MCF 10A (cell line): ENCODE measurements at regions not wholly inside any gene's neighbourhood (a gene's known extent, or its start where the extent isn't known, plus 50 kb on each side); places are given as distances from the start of the nearest gene placed in this dataset.

Source experiments
- BruUV-seq: library from RNA; stranded (reverse); fragments of 400-500 nt; replicated peaks from 2 replicates; lab custom pipeline; 2021; lab: Mats Ljungman, UMichigan
- CTCF ChIA-PET: fragments of 300-600 bp; sonication (Branson Sonifier 250); formaldehyde crosslinking; extraction: SDS; loops from one replicate; lab custom pipeline; 2021; ENCODE audit warnings: antibody characterized with exemption, inconsistent platforms; lab: Yijun Ruan, JAX
- POLR2A ChIA-PET: fragments of 300-600, 350-650 bp; sonication (Branson Sonifier 250); formaldehyde crosslinking; extraction: SDS; loops from one replicate; lab custom pipeline; 2020; ENCODE audit warnings: antibody characterized with exemption, inconsistent platforms; lab: Yijun Ruan, JAX
- DNase-seq: peaks from one replicate; pipeline ENCODE4 v3.0.0-alpha.2; 2018; ENCODE audit not compliant: unreplicated experiment
- H3K27ac Mint-ChIP-seq: one replicate; pipeline ENCODE4 v1.8.0; 2022; ENCODE audit warnings: mild to moderate bottlenecking, low read depth, mixed read lengths; ENCODE audit not compliant: unreplicated experiment
- H3K27me3 Mint-ChIP-seq: one replicate; pipeline ENCODE4 v1.8.0; 2022; ENCODE audit warnings: mixed read lengths; ENCODE audit not compliant: insufficient read depth, unreplicated experiment
- H3K36me3 Mint-ChIP-seq: one replicate; pipeline ENCODE4 v1.8.0; 2022; ENCODE audit warnings: mild to moderate bottlenecking, moderate library complexity, mixed read lengths; ENCODE audit not compliant: insufficient read depth, unreplicated experiment
- H3K4me1 Mint-ChIP-seq: one replicate; pipeline ENCODE4 v1.8.0; 2022; ENCODE audit warnings: mixed read lengths; ENCODE audit not compliant: insufficient read depth, unreplicated experiment
- H3K4me3 Mint-ChIP-seq: one replicate; pipeline ENCODE4 v1.8.0; 2022; ENCODE audit warnings: mild to moderate bottlenecking, moderate library complexity, mixed read lengths; ENCODE audit not compliant: unreplicated experiment
- H3K9me3 Mint-ChIP-seq: one replicate; pipeline ENCODE4 v1.8.0; 2022; ENCODE audit warnings: mixed read lengths; ENCODE audit not compliant: unreplicated experiment
- intact Hi-C: fragments of 100-400 bp; cut with micrococcal nuclease; formaldehyde crosslinking; loops from 2 replicates; pipeline ENCODE4 v1.14.1; 2022
- TF ChIP-seq, protein P1 (sequence below): fragments of 200-600 bp; IDR thresholded peaks from one replicate; pipeline ENCODE4 v1.8.0; 2022; ENCODE audit warnings: antibody characterized with exemption, mild to moderate bottlenecking; ENCODE audit not compliant: unreplicated experiment

DNA sequence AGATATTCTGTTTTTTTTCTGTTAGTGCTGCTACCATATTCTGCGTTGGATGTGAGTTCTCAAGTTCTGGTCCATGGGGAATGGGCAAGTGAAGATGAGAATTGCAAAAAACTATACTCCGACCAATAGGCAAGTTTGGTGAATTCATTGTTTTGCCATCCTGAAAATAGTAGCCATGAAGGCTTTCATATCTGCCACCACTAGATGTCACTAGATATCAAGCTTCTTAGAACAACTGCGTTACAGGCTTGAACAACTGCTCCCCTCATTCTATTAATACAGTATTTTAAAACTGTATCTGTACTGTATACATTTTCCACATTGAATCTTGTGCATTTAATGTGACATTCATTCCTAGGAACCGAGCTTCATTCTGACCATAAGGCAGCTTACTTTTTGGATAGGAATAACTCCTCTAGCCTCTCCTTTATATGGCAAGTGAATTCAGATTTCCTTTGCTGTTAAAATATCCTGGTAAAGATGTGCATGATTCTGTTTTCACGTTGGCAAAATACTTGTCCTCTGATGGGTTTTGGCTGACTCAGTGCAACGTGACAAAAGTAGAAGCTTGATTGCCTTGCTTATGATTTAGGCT is 163.6 kb downstream of the SREK1 start:
- Mint-ChIP-seq H3K4me1 (no peaks in the 10 kb centered on the region), H3K27me3 (peaks cover 35% of the 10 kb centered on the region), H3K4me3 (no peak overlapping the region), H3K27ac (no peak overlapping the region), H3K36me3 (no peaks in the 10 kb centered on the region), H3K9me3 (no peaks in the 10 kb centered on the region)
- TF ChIP-seq, protein P1, sequence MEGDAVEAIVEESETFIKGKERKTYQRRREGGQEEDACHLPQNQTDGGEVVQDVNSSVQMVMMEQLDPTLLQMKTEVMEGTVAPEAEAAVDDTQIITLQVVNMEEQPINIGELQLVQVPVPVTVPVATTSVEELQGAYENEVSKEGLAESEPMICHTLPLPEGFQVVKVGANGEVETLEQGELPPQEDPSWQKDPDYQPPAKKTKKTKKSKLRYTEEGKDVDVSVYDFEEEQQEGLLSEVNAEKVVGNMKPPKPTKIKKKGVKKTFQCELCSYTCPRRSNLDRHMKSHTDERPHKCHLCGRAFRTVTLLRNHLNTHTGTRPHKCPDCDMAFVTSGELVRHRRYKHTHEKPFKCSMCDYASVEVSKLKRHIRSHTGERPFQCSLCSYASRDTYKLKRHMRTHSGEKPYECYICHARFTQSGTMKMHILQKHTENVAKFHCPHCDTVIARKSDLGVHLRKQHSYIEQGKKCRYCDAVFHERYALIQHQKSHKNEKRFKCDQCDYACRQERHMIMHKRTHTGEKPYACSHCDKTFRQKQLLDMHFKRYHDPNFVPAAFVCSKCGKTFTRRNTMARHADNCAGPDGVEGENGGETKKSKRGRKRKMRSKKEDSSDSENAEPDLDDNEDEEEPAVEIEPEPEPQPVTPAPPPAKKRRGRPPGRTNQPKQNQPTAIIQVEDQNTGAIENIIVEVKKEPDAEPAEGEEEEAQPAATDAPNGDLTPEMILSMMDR = peak; percentile 62
- ChIA-PET POLR2A (interaction anchor here (1.0 to 2.7 kb wide), 2 partner anchors 449 to 455 kb away, joined by 3 to 13 read pairs; no protein-coding TSS in a partner anchor), CTCF (interaction anchor here (0.6 to 5.5 kb wide), 41 partner anchors 9 to 855 kb away, joined by 3 to 167 read pairs (median 4); no protein-coding TSS in a partner anchor)
- DNase-seq = peak; percentile 75
- intact Hi-C loops = loop anchor here (1.0 to 10.0 kb wide), 6 partner anchors 191 to 900 kb away; partner anchors contain the start of gene MAST4
- no TSS peak for BruUV-seq

DNA sequence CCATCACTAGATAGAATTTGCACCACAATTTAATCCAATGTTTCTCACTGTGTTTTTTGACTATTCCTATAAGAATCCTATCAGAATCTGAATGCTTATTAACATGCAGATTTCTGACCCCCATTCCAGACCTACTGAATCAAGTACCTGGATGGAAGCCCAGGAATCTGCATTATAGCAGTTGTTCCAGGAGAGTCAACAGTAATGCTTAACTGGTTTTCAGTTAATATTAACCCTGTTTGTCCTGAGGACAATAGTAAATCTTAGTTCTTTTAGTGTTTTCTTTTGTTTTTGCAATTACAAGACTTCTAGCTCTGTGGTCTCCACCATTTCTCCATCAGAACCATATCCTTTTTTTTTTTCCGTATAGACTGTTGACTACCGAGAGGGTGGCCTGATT is 168.2 kb downstream of the SREK1 start:
- TF ChIP-seq, protein P1 = no peak
- intact Hi-C loops = no loop called here
- ChIA-PET POLR2A (no interaction called here), CTCF (interaction anchor here (1.1 to 2.2 kb wide), 2 partner anchors 29 to 444 kb away, joined by 3 to 6 read pairs; no protein-coding TSS in a partner anchor)
- no peak overlapping the region for H3K27ac Mint-ChIP-seq
- no peaks in the 10 kb centered on the region for H3K4me1 Mint-ChIP-seq
- no peak for DNase-seq
- peaks cover 9% of the 10 kb centered on the region for H3K9me3 Mint-ChIP-seq
- no TSS peak for BruUV-seq
- no peaks in the 10 kb centered on the region for H3K36me3 Mint-ChIP-seq
- H3K27me3 Mint-ChIP-seq = peaks cover 16% of the 10 kb centered on the region
- H3K4me3 Mint-ChIP-seq = no peak overlapping the region

DNA sequence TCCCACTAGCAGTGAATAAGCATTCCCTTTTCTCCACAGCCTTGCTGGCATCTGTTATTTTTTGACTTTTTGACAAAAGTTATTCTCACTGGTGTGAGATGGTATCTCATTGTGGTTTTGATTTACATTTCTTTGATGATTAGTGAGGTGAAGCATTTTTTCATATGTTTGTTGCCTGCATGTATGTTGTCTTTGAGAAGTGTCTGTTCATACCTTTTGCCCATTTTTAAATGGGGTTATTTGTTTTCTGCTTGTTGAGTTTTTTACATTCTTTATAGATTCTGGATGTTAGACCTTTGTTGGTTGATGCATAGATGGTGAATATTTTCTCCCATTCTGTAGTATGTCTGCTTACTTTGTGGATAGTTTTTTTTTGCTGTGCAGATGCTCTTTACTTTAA is 171.7 kb downstream of the SREK1 start:
- intact Hi-C loops = no loop called here
- no peak overlapping the region for H3K4me3 Mint-ChIP-seq
- TF ChIP-seq, protein P1 = no peak
- no peaks in the 10 kb centered on the region for H3K4me1 Mint-ChIP-seq
- POLR2A ChIA-PET = no interaction called here
- H3K27ac Mint-ChIP-seq = no peak overlapping the region
- H3K27me3 Mint-ChIP-seq = peaks cover 39% of the 10 kb centered on the region
- H3K36me3 Mint-ChIP-seq = no peaks in the 10 kb centered on the region
- no peak for DNase-seq
- CTCF ChIA-PET = interaction anchor here (0.6 to 2.0 kb wide), 3 partner anchors 10 to 558 kb away, joined by 3 to 14 read pairs (median 4); no protein-coding TSS in a partner anchor
- BruUV-seq = no TSS peak
- H3K9me3 Mint-ChIP-seq = peaks cover 9% of the 10 kb centered on the region

DNA sequence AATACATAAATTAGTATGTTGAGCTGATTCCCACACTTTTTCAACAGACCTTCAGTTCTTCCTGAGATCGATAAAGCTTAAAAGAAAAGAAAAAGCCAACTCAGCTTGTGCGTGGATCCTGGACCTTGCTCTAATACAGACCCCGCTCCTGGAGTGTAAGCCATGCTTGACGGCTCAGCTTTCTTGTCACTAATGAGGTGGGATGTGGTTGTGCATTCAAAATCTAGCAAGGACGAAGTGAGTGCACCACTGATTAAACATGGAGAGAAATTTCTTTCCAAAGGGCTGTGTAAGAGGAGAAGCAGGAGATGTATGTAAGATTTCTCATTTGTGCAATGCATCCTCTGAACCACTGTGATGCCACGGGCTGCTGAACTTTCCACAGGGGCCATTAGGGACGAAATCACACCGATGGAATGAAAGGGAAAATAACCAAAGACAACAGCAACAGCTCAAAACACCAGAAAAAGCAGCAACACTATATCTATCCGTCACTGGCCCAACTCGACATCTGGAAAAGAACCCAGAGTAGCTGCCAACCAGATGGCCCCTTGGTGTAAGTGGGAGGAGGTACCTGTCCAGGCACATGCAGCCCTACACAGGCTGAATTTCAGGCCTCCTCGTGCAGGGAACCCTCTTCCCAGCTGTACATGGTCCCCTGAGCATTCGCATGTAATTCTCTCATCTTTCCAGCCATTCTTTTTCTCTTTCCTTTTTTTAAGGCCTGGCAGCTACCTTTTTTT is 178.9 kb downstream of the SREK1 start:
- DNase-seq = no peak
- intact Hi-C loops = no loop called here
- TF ChIP-seq, protein P1 = no peak
- no TSS peak for BruUV-seq
- Mint-ChIP-seq H3K27ac (no peak overlapping the region), H3K27me3 (peaks cover 68% of the 10 kb centered on the region), H3K36me3 (no peaks in the 10 kb centered on the region), H3K4me3 (no peak overlapping the region), H3K4me1 (no peaks in the 10 kb centered on the region), H3K9me3 (no peaks in the 10 kb centered on the region)
- ChIA-PET CTCF (interaction anchor here (0.7 to 8.4 kb wide), 4 partner anchors 9 to 153 kb away, joined by 3 to 89 read pairs (median 3); no protein-coding TSS in a partner anchor), POLR2A (interaction anchor here (0.6 to 1.0 kb wide), 2 partner anchors 16 to 274 kb away, joined by 3 read pairs; no protein-coding TSS in a partner anchor)
